Right lobe of liver (tissue), 6 donors: ENCODE measurements at regions not wholly inside any gene's neighbourhood (a gene's known extent, or its start where the extent isn't known, plus 50 kb on each side); places are given as distances from the start of the nearest gene placed in this dataset.

Experiments used
- ATAC-seq, 4 donors: fragments of 200-7000 bp; cut with Tn5 transposase; one replicate each; pipeline ENCODE4 v1.9.1; 2020; ENCODE audit warnings: mild to moderate bottlenecking in 4 of 4, moderate library complexity in 4 of 4
- DNase-seq, 3 donors: peaks; one replicate each; pipeline ENCODE4 v3.0.0-alpha.2; 2020
- H3K27ac ChIP-seq, 3 donors: fragments of 200-600 bp; one replicate each; pipeline ENCODE4 v1.8.0; 2022
- H3K27me3 ChIP-seq, 2 donors: fragments of 200-600 bp; one replicate each; pipeline ENCODE4 v1.8.0; 2022
- H3K36me3 ChIP-seq, 4 donors: fragments of 200-600 bp; sonication (generic) in 1 of 4; one replicate each; pipeline versions ENCODE4 v1.5.1 to v1.8.0; 2017 to 2022; ENCODE audit warnings: control low read depth in 1 of 4
- H3K4me1 ChIP-seq, 4 donors: fragments of 200-600 bp; sonication (generic) in 1 of 4; one replicate each; pipeline versions ENCODE4 v1.5.1 to v1.8.0; 2017 to 2022; ENCODE audit warnings: control low read depth in 1 of 4
- H3K4me3 ChIP-seq, 3 donors: fragments of 200-600 bp; one replicate each; pipeline ENCODE4 v1.8.0; 2022
- H3K9me3 ChIP-seq, 4 donors: fragments of 200-600 bp; sonication (generic) in 1 of 4; one replicate each; pipeline versions ENCODE4 v1.5.1 to v1.8.0; 2017 to 2022; ENCODE audit warnings: control low read depth in 1 of 4
- CTCF ChIP-seq, 4 donors: fragments of 200-600 bp in 3 of 4; fragments of 450-650 bp in 1 of 4; IDR thresholded peaks; one replicate each; pipeline versions ENCODE4 v1.5.1 to v1.8.0; 2016 to 2022; ENCODE audit warnings: antibody characterized with exemption in 4 of 4, mild to moderate bottlenecking in 2 of 4
- POLR2A ChIP-seq: fragments of 450-650 bp; IDR thresholded peaks from one replicate; pipeline ENCODE4 v1.6.1; 2017; ENCODE audit warnings: antibody characterized with exemption, mild to moderate bottlenecking
- WGBS: methylation state at CpG from one replicate; pipeline ENCODE4 v1.1.6; 2018; ENCODE audit warnings: low coverage, low lambda C conversion rate; ENCODE audit not compliant: insufficient coverage; ENCODE audit errors: missing lambda C conversion rate; 5-methylcytosine and 5-hydroxymethylcytosine counted together
- intact Hi-C, 2 donors: fragments of 100-400 bp; cut with DNase I; formaldehyde crosslinking; loops; one replicate each; pipeline versions ENCODE4 v1.11.2 to v1.14.1; 2022
- donor health status: DM: no; HTN: yes; CAD: no.
- donor health status: DM: no; HTN: no; CAD: no.
- donor health status: DM: no; HTN: no; CAD: no.
- donor health status: DM: no; HTN: yes; CAD: no.
- donor health status: DM: no; HTN: yes; CAD: no.

- no peaks in the 10 kb centered on the region for H3K27me3 ChIP-seq
- no peak for TF ChIP-seq POLR2A
- peak; percentile 37 to 77 (median 56) for TF ChIP-seq CTCF (IDR thresholded peaks at IDR 0.05)
- DNase-seq (peak in 1 of 3 donors; percentile 60), ATAC-seq (peak; percentile 69 to 83 (median 76))
- WGBS, result 13% methylated on average over 5 of the region's 5 CpGs
- H3K4me3 ChIP-seq, result no peak overlapping the region
- no peak overlapping the region for H3K27ac ChIP-seq
- intact Hi-C loops, result no loop called here
- no peaks in the 10 kb centered on the region for H3K9me3 ChIP-seq
- no peaks in the 10 kb centered on the region for H3K36me3 ChIP-seq
- no peaks in the 10 kb centered on the region for H3K4me1 ChIP-seq
Observed at GRCh38 chr5:8184455-8185063, 315.6 kb downstream of the MTRR start.

GRCh38 chr5:8185852-8186251 is 316.9 kb downstream of the MTRR start:
- no peak for ATAC-seq
- no peaks in the 10 kb centered on the region for H3K9me3 ChIP-seq
- WGBS, result 42% methylated on average over 1 of the region's 1 CpG

GRCh38 chr5:8188874-8189565 is 320.1 kb downstream of the MTRR start:
- Histone ChIP-seq H3K9me3 (no peaks in the 10 kb centered on the region), H3K4me3 (no peak overlapping the region), H3K36me3 (no peaks in the 10 kb centered on the region), H3K4me1 (no peaks in the 10 kb centered on the region), H3K27ac (no peak overlapping the region), H3K27me3 (no peaks in the 10 kb centered on the region)
- no peak for TF ChIP-seq POLR2A
- TF ChIP-seq CTCF (IDR thresholded peaks at IDR 0.05), result no peak
- ATAC-seq, result no peak
- WGBS, result 27% methylated on average over 6 of the region's 6 CpGs
- intact Hi-C loops, result no loop called here
- no peak for DNase-seq

More at GRCh38 chr5:8185852-8186251, 316.9 kb downstream of the MTRR start:
- no peaks in the 10 kb centered on the region for H3K27me3 ChIP-seq
- TF ChIP-seq CTCF (IDR thresholded peaks at IDR 0.05), result no peak
- no peak for TF ChIP-seq POLR2A
- no peak overlapping the region for H3K4me3 ChIP-seq
- no peak overlapping the region for H3K27ac ChIP-seq
- H3K36me3 ChIP-seq, result no peaks in the 10 kb centered on the region
- H3K4me1 ChIP-seq, result no peaks in the 10 kb centered on the region
- no peak for DNase-seq
- intact Hi-C loops, result no loop called here

- H3K4me3 ChIP-seq, result no peak overlapping the region
- H3K9me3 ChIP-seq, result no peaks in the 10 kb centered on the region
- intact Hi-C loops, result no loop called here
- TF ChIP-seq CTCF (IDR thresholded peaks at IDR 0.05), result no peak
- no peak for TF ChIP-seq POLR2A
- no peaks in the 10 kb centered on the region for H3K36me3 ChIP-seq
- no peaks in the 10 kb centered on the region for H3K27me3 ChIP-seq
- no peak overlapping the region for H3K27ac ChIP-seq
- 22% methylated on average over 3 of the region's 3 CpGs for WGBS
- no peaks in the 10 kb centered on the region for H3K4me1 ChIP-seq
- DNase-seq (no peak), ATAC-seq (no peak)
Observed at GRCh38 chr5:8192840-8193239, 323.9 kb downstream of the MTRR start.
